GM18498 (cell line): ENCODE measurements at regions not wholly inside any gene's neighbourhood (a gene's known extent, or its start where the extent isn't known, plus 50 kb on each side); places are given as distances from the start of the nearest gene placed in this dataset.

Source experiments
- ATAC-seq: cut with Tn5 transposase; IDR thresholded peaks from one replicate; pipeline ENCODE4 v1.9.1; 2021; ENCODE audit warnings: mild to moderate bottlenecking, moderate library complexity; ENCODE audit not compliant: unreplicated experiment

GRCh38 chr7:132072873-132073272 is 503.4 kb downstream of the PLXNA4 start:
- ATAC-seq = no peak

- no peak for ATAC-seq
Observed at GRCh38 chr7:132072165-132072564, 504.1 kb downstream of the PLXNA4 start.

GRCh38 chr7:132069306-132069705 is 507.0 kb downstream of the PLXNA4 start:
- ATAC-seq = no peak

- ATAC-seq = no peak
Observed at GRCh38 chr7:132066761-132067171, 509.5 kb downstream of the PLXNA4 start.

- ATAC-seq = no peak
Observed at GRCh38 chr7:132065989-132066603, 509.7 kb upstream of the PODXL start.

- ATAC-seq = no peak
Observed at GRCh38 chr7:132065193-132065988, 509.0 kb upstream of the PODXL start.

- ATAC-seq = no peak
Observed at GRCh38 chr7:132063800-132064199, 507.4 kb upstream of the PODXL start.

- no peak for ATAC-seq
Observed at GRCh38 chr7:132061937-132062336, 505.5 kb upstream of the PODXL start.

- peak; percentile 69 for ATAC-seq
Observed at GRCh38 chr7:132059141-132059540, 502.7 kb upstream of the PODXL start.

GRCh38 chr7:132055336-132056120 is 499.1 kb upstream of the PODXL start:
- no peak for ATAC-seq

GRCh38 chr7:132053871-132054270 is 497.4 kb upstream of the PODXL start:
- no peak for ATAC-seq

- ATAC-seq = no peak
Observed at GRCh38 chr7:132051311-132051710, 494.9 kb upstream of the PODXL start.

GRCh38 chr7:132049462-132050304 is 493.3 kb upstream of the PODXL start:
- no peak for ATAC-seq

- no peak for ATAC-seq
Observed at GRCh38 chr7:132045481-132045980, 489.1 kb upstream of the PODXL start.

- no peak for ATAC-seq
Observed at GRCh38 chr7:132045002-132045401, 488.6 kb upstream of the PODXL start.

- no peak for ATAC-seq
Observed at GRCh38 chr7:132044247-132044646, 487.8 kb upstream of the PODXL start.

GRCh38 chr7:132041108-132041507 is 484.7 kb upstream of the PODXL start:
- no peak for ATAC-seq

- no peak for ATAC-seq
Observed at GRCh38 chr7:132035517-132036362, 479.3 kb upstream of the PODXL start.

- no peak for ATAC-seq
Observed at GRCh38 chr7:132034748-132035416, 478.5 kb upstream of the PODXL start.
